Panc1 (cell line): ENCODE measurements at regions not wholly inside any gene's neighbourhood (a gene's known extent, or its start where the extent isn't known, plus 50 kb on each side); places are given as distances from the start of the nearest gene placed in this dataset.

Experiments used
- ATAC-seq: fragments of 200-7000 bp; cut with Tn5 transposase; 2 replicates; pipeline ENCODE4 v1.9.1; 2020; ENCODE audit warnings: mild to moderate bottlenecking, moderate library complexity
- BruUV-seq: library from RNA; stranded (reverse); fragments of 400-500 nt; replicated peaks from 2 replicates; lab custom pipeline; 2021; lab: Mats Ljungman, UMichigan
- CTCF ChIA-PET: fragments of 300-600 bp; sonication (Branson Sonifier 250); formaldehyde crosslinking; loops from one replicate; lab custom pipeline; 2022; ENCODE audit warnings: antibody characterized with exemption; lab: Charles Lee
- POLR2A ChIA-PET: fragments of 300-600 bp; sonication (Branson Sonifier 250); formaldehyde crosslinking; loops from one replicate; lab custom pipeline; 2022; ENCODE audit warnings: antibody characterized with exemption; lab: Charles Lee
- DNase-seq: peaks from one replicate; pipeline ENCODE4 v3.0.0-alpha.2; 2010; ENCODE audit warnings: low read depth, low spot score
- H3K27ac ChIP-seq: 2 replicates; pipeline ENCODE4 v1.5.1; 2011; ENCODE audit warnings: mild to moderate bottlenecking, low read length, inconsistent platforms
- H3K27me3 ChIP-seq: fragments of 200-500 bp; sonication (Bioruptor generic); 2 replicates; pipeline ENCODE4 v1.6.0; 2014; ENCODE audit warnings: low read length, inconsistent platforms; ENCODE audit not compliant: control insufficient read depth, insufficient read depth
- H3K36me3 ChIP-seq: fragments of 200-500 bp; sonication (Bioruptor generic); 2 replicates; pipeline ENCODE4 v1.5.1; 2014; ENCODE audit warnings: inconsistent platforms, mild to moderate bottlenecking, low read length, moderate library complexity; ENCODE audit not compliant: control insufficient read depth, insufficient read depth
- H3K4me1 ChIP-seq: 2 replicates; pipeline ENCODE4 v1.5.1; 2011; ENCODE audit warnings: inconsistent platforms, mild to moderate bottlenecking, low read length, moderate library complexity; ENCODE audit not compliant: control insufficient read depth, insufficient read depth
- H3K4me3 ChIP-seq, 2 experiments: 2 replicates each; pipeline ENCODE4 v1.5.1; 2011 to 2012; ENCODE audit warnings: low read depth in 2 of 2, low read length in 2 of 2, mild to moderate bottlenecking in 2 of 2, inconsistent platforms in 1 of 2, moderate library complexity in 1 of 2
- H3K9me3 ChIP-seq: fragments of 200-500 bp; sonication (Bioruptor generic); 2 replicates; pipeline ENCODE4 v1.5.1; 2014; ENCODE audit warnings: low read depth, mild to moderate bottlenecking, inconsistent platforms, low read length, moderate library complexity; ENCODE audit not compliant: control insufficient read depth, insufficient read depth
- CTCF ChIP-seq: fragments of 450-650 bp; IDR thresholded peaks from 2 replicates; pipeline ENCODE4 v1.5.1; 2017; ENCODE audit warnings: mild to moderate bottlenecking
- POLR2AphosphoS5 ChIP-seq: IDR thresholded peaks from 2 replicates; pipeline ENCODE4 v1.6.1; 2012; ENCODE audit warnings: mild to moderate bottlenecking, low read depth, low read length, moderate library complexity
- REST ChIP-seq, 2 experiments: IDR thresholded peaks; 2 replicates each; pipeline ENCODE4 v1.6.1; 2011 to 2012; ENCODE audit warnings: low read depth in 2 of 2, control low read depth in 1 of 2, low read length in 1 of 2, mild to moderate bottlenecking in 1 of 2, moderate library complexity in 1 of 2; ENCODE audit not compliant: insufficient read depth in 1 of 2
- SIN3A ChIP-seq: IDR thresholded peaks from 2 replicates; pipeline ENCODE4 v1.6.1; 2012; ENCODE audit warnings: low read depth, mild to moderate bottlenecking, low read length, moderate library complexity, borderline replicate concordance; ENCODE audit not compliant: insufficient read depth
- TCF7L2 ChIP-seq: IDR thresholded peaks from 2 replicates; pipeline ENCODE4 v1.6.1; 2011; ENCODE audit warnings: mild to moderate bottlenecking, low read depth, low read length, inconsistent platforms
- in situ Hi-C: cut with HindIII; loops from 2 replicates; pipeline ENCODE4 v1.10.0; 2016; ENCODE audit warnings: low sequenced_read_pairs, low pct_unique_long_range_greater_than_20kb
- intact Hi-C: fragments of 100-400 bp; cut with micrococcal nuclease; formaldehyde crosslinking; loops from one replicate; pipeline ENCODE4 v1.10.0; 2022; ENCODE audit not compliant: unreplicated experiment

- intact Hi-C loops = no loop called here
- ATAC-seq = no peak
These were observed 190.4 kb upstream of the STK17B start for GRCh38 chr2:196361606-196362326.

GRCh38 chr2:196362973-196363549 lies 191.7 kb upstream of the STK17B start:
- TF ChIP-seq TCF7L2 (no peak), SIN3A (no peak), POLR2AphosphoS5 (no peak), CTCF (no peak), REST (IDR thresholded peaks at IDR 0.05; ENCODE audit: insufficient read depth in 1 of 2, low read depth in 2 of 2, low read length in 1 of 2) (no peak)

More at GRCh38 chr2:196361606-196362326, 190.4 kb upstream of the STK17B start:
- Histone ChIP-seq H3K27me3 (no peaks in the 10 kb centered on the region), H3K9me3 (no peaks in the 10 kb centered on the region), H3K4me1 (no peaks in the 10 kb centered on the region), H3K36me3 (no peaks in the 10 kb centered on the region), H3K27ac (no peak overlapping the region), H3K4me3 (no peak overlapping the region)
- POLR2A ChIA-PET = no interaction called here
- CTCF ChIA-PET = no interaction called here
- DNase-seq = no peak
- no peak for TF ChIP-seq POLR2AphosphoS5
- no peak for TF ChIP-seq SIN3A
- TF ChIP-seq REST (IDR thresholded peaks at IDR 0.05; ENCODE audit: insufficient read depth in 1 of 2, low read depth in 2 of 2, low read length in 1 of 2) = no peak
- no peak for TF ChIP-seq TCF7L2
- TF ChIP-seq CTCF = no peak
- no TSS peak for BruUV-seq
- in situ Hi-C loops = no loop called here

More at GRCh38 chr2:196362973-196363549, 191.7 kb upstream of the STK17B start:
- POLR2A ChIA-PET = no interaction called here
- intact Hi-C loops = no loop called here
- Histone ChIP-seq H3K27me3 (no peaks in the 10 kb centered on the region), H3K9me3 (no peaks in the 10 kb centered on the region), H3K4me3 (no peak overlapping the region), H3K36me3 (no peaks in the 10 kb centered on the region), H3K27ac (no peak overlapping the region), H3K4me1 (no peaks in the 10 kb centered on the region)
- CTCF ChIA-PET = no interaction called here
- in situ Hi-C loops = no loop called here
- ATAC-seq = no peak
- no peak for DNase-seq
- no TSS peak for BruUV-seq
